ENCODE measurements at regions not wholly inside any gene's neighbourhood (a gene's known extent, or its start where the extent isn't known, plus 50 kb on each side); places are given as distances from the start of the nearest gene placed in this dataset.
"Not testable (repeated sequence)": the region's sequence is repeated elsewhere in the genome, so short reads cannot be mapped to it uniquely, and the experiment has no call there.

DNA sequence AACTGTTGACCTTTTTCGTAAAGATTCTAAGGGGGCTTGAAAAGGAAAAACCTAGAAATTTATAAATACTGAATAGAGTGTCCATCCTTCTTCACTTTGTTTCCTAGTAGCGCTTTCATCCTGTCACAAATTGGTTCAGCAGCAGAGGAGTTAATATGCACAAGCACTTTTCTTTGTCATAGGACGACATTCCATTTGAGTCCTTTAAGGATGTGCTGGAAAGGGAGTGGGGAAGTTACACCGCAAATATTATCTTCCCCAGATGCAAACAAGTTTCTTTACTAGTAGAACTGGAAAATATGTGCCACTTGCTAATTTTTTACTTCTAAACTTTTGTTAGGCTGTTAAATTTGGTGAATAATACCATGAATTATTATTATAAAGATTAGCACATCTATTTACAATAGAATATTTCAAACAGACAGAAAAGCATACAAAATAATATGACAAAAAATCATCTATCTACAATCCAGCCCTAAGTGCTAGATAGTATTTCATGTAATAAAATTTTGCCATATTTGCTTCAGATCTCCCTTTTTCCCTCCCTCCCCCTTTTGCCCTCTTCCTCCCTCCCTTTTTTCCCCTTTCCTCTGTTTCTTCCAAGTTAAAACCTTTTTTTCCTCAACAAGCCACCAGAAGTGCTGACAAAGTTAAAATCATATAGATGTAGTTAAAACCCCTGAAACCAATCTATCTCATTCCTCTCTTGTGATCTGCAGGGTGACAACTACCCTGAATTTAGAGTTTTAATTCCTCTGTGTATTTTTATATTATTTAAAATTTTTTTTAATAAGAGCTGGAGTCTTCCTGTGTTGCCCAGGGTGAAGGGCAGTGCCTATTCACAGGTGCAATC, 50.5 kb upstream of the MAP4K3 start:
- no peak for DNase-seq

- peak; percentile 80 to 93 for DNase-seq
Observed at GRCh38 chr2:39488450-39488849, 51.4 kb upstream of the MAP4K3 start.

- no peak for DNase-seq
Observed at GRCh38 chr2:39490586-39490985, 53.5 kb upstream of the MAP4K3 start.

- DNase-seq, result no peak
Observed at GRCh38 chr2:39491653-39492052, 54.6 kb upstream of the MAP4K3 start.

- peak; percentile 92 to 99 for DNase-seq
Observed at GRCh38 chr2:39492095-39492590, 55.1 kb upstream of the MAP4K3 start.

GRCh38 chr2:39492716-39493115, 55.6 kb upstream of the MAP4K3 start:
- peak; percentile 75 to 88 for DNase-seq

GRCh38 chr2:39494784-39495251, 57.7 kb upstream of the MAP4K3 start:
- DNase-seq, result peak in 1 of 2 donors; percentile 77

DNA sequence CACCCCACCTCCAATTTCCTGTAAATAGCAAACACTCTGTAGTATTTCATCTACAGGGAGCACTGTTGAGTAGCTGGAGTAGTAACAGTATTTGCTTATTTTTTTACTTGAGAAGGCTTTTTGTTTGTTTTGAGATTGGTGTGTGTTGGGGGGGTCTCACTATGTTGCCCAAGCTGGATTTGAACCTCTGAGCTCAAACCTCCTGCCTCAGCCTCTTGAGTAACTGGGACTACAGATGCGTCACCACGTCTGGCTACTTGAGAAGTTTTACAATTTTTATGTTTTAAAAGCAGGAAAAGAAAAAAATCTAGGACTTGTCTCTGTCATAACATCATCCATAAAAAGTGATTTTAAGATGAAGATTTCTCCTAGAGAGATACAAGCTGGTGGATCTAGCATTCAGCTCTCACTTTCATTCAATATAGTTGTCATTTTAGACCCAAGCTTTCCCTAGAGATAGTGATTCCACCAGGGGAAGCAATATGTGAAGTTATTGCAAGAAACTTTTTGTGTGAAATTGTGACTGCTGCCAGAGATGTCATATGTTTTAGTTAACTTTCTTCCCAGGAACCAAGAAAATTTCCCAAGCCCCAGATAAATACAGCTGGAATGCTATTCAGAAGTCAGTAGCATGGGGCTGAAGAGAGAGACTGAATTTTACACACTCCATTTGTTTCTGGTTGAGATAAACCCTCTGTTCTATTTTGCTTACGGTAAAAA, 60.2 kb upstream of the MAP4K3 start:
- no peak for DNase-seq

DNA sequence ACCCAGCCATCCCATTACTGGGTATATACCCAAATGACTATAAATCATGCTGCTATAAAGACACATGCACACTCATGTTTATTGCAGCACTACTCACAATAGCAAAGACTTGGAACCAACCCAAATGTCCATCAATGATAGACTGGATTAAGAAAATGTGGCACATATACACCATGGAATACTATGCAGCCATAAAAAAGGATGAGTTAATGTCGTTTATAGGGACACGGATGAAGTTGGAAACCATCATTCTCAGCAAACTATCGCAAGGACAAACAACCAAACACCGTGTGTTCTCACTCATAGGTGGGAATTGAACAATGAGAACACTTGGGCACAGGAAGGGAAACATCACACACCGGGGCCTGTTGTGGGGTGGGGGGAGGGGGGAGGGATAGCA, 61.1 kb upstream of the MAP4K3 start:
- not testable (repeated sequence) for DNase-seq

GRCh38 chr2:39498786-39499185, 61.7 kb upstream of the MAP4K3 start:
- no peak for DNase-seq

DNA sequence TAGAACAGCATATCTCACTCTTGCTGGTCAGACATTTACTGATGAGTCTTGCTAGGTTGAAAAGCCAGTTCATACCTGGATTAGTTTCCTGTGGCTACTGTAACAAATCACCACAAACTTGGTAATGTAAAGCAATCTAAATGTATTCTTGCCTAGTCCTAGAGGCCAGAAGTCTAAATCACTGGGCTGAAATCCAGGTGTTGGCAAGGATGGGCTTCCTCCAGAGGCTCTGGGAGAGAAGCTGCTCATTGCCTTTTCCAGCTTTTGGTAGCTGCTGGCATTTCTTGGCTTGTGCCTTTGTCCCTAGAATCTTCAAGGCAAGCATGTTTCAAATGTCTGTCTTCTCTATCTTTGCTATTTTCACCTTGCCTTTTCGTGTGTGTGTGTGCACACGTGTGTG, 62.3 kb upstream of the MAP4K3 start:
- no peak for DNase-seq

DNA sequence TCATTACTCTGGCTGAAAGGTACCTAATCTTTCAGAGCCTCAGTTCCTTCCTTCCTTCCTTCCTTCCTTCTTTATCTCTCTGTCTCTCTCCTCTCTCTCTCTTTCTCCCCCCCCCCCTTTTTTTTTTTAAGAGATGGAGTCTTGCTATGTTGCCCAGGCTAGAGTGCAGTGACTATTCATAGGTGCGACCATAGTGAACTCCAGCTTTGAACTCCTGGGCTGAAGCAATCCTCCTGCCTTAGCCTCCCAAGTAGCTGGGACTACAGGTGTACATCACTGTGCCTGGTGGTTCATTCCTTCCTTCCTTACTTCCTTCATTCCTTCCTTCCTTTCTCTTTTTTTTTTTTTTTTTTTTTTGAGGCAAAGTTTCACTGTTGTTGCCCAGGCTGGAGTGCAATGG, 64.3 kb upstream of the MAP4K3 start:
- DNase-seq, result no peak

DNA sequence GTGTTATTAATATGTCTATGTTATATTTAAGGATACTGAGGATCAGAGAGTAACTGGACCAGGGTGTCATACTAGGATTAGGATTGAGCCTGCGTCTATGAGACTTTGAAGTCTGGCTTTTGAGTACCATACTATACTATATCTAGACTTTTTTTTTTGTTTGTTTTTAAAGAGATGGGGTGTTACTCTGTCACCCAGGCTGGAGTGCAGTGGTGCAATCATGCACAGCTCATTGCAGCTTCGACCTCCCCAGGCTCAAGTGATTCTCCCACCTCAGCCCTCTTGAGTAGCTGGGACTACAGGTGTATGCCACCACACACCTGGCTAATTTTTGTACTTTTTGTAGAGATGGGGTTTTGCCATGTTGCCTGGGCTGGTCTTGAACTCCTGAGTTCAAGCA, 66.2 kb upstream of the MAP4K3 start:
- no peak for DNase-seq

GRCh38 chr2:39504790-39505335, 67.8 kb upstream of the MAP4K3 start:
- DNase-seq, result peak in 1 of 2 donors; percentile 45

- DNase-seq, result no peak
Observed at GRCh38 chr2:39506215-39506614, 69.1 kb upstream of the MAP4K3 start.

DNA sequence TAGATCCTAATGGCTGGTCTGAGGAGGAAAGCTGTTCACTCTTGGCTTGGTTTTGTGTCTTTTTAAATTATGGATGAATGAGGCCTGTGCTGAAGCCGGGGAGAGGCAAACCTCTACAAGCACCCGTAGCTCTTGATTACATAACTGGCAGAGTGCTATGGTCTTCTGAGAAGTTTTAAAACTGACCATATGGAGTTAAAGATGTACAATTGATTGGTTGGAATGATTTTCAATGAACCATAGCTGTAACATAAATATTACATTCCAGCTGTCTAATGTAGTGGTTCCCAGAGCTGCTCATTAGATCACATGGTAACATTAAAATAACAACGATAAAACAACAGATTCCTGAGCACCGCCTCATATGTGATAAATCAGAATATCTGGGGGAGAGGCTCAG, 71.1 kb upstream of the MAP4K3 start:
- no peak for DNase-seq

- no peak for DNase-seq
Observed at GRCh38 chr2:39510140-39510539, 73.1 kb upstream of the MAP4K3 start.

- DNase-seq, result no peak
Observed at GRCh38 chr2:39511219-39511604, 74.1 kb upstream of the MAP4K3 start.

- no peak for DNase-seq
Observed at GRCh38 chr2:39511605-39512433, 74.7 kb upstream of the MAP4K3 start.

GRCh38 chr2:39512434-39512935, 75.4 kb upstream of the MAP4K3 start:
- no peak for DNase-seq

DNA sequence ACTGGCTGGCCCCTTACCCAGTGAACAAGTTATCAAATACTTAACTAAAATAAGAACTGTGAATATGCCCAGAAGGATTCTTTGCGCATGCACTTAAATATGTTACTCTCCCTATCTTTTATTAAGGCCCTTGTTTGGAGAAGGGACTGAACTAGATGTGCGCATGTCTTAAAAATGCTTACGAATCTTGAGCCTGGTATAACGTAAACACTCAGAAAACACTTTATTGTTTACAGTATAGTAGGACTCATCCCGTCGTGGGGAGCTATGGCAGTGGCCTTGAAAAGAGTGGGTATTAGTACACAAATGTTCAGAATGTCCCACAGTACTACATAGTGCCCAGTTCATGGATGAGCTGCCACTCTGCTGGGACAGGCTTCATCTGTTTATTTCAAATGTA, 75.9 kb upstream of the MAP4K3 start:
- DNase-seq, result no peak

- DNase-seq, result peak; percentile 94 to 96
Observed at GRCh38 chr2:39513641-39514094, 76.6 kb upstream of the MAP4K3 start.
